GM12874 (cell line): ENCODE measurements at regions not wholly inside any gene's neighbourhood (a gene's known extent, or its start where the extent isn't known, plus 50 kb on each side); places are given as distances from the start of the nearest gene placed in this dataset.

ENCODE experiments used
- CTCF ChIP-seq: IDR thresholded peaks from 2 replicates; pipeline ENCODE4 v1.5.1; 2011; ENCODE audit warnings: low read depth, mild to moderate bottlenecking, control low read depth, low read length, moderate library complexity; ENCODE audit not compliant: insufficient read depth

GRCh38 chr1:63041660-63042059 is 257.7 kb downstream of the ATG4C start:
- no peak for TF ChIP-seq CTCF

GRCh38 chr1:63042278-63042677 is 258.3 kb downstream of the ATG4C start:
- no peak for TF ChIP-seq CTCF

- no peak for TF ChIP-seq CTCF
Measured at GRCh38 chr1:63046539-63046938, 262.6 kb downstream of the ATG4C start.

GRCh38 chr1:63049135-63049534 is 265.2 kb downstream of the ATG4C start:
- TF ChIP-seq CTCF, result no peak

DNA sequence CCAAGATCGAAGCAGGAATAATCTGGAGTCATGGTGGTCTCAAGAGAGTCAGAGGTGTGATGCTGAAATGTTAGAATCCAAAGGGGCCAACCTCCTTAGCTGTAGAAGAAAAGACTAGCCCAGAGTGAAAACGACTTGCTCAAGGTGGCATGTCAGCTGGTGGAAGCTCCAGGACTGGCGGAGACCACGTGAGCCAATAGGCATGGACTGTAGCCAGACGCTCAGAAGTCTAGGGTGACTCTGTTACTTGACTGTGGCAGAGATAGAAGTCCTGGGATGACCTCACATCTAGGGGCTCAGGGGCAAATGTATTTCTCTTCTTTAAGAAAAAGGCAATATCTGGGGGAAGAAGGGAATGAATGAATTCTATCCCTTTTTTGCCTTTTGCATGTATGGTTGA is 267.4 kb downstream of the ATG4C start:
- no peak for TF ChIP-seq CTCF

DNA sequence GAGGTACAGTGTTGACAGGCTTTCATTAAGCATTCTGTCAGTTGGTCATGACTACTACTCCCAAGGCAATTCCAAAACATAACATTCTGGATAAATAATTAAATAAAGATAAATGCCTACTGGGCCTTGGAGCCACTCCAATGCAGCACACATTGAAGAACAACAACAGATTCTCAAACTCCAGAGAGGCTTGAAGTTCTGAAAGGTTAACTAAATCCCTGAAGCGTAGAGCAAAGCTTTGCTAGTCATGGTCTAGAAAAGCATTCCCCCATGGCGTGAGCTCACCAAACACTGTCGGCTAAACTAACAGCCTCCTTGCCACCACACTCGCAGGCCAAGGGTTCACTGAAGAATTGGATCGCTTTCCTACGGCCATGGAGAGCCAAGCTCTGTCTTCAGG is 268.0 kb downstream of the ATG4C start:
- no peak for TF ChIP-seq CTCF

DNA sequence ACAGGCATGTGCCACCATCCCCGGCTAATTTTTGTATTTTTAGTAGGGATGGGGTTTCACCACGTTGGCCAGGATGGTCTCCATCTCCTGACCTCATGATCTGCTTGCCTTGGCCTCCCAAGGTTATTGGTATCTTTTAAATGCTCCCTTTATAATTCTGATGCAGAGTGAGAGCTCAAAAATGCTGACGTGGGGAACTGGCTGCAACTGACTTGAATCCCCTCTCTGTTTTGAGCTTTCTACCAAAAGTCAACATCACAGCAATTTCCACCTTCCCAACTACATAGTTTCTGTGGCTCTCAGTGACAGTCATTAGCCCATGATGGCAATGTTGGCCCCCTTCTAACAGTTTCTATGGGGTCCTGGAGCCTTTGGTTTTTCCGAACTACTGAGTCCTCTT is 268.2 kb upstream of the FOXD3 start:
- no peak for TF ChIP-seq CTCF

DNA sequence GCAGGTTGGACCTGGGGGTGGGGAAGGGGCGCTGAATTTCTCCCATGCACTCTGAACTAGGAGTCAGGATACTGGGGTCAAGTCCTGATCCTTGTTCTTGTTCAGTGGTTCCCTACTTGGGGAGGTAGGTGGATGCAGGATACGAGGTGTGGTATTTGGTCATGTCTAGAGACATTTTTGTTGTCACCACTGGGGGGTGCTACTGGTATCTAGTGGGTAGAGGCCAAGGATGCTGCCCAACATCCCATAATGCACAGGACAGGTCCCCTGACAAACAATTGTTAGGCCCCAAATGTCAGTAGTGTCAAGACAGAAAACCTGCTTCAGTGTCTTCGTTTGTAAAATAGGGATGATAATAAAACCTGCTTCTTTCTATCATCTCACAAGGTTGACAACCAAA is 259.0 kb upstream of the FOXD3 start:
- TF ChIP-seq CTCF, result peak; percentile 31; the same call in 1 of the 2 replicates
